HG02610 (cell line): ENCODE measurements at regions not wholly inside any gene's neighbourhood (a gene's known extent, or its start where the extent isn't known, plus 50 kb on each side); places are given as distances from the start of the nearest gene placed in this dataset.

Source experiments
- ATAC-seq: cut with Tn5 transposase; IDR thresholded peaks from one replicate; pipeline ENCODE4 v1.9.1; 2021; ENCODE audit warnings: mild to moderate bottlenecking, moderate library complexity; ENCODE audit not compliant: unreplicated experiment

- no peak for ATAC-seq
Measured at GRCh38 chr1:109827466-109827865, 63.7 kb upstream of the EPS8L3 start.

GRCh38 chr1:109826930-109827349 lies 63.2 kb upstream of the EPS8L3 start:
- ATAC-seq, result no peak

- no peak for ATAC-seq
Measured at GRCh38 chr1:109826446-109826845, 62.7 kb upstream of the EPS8L3 start.

- ATAC-seq, result no peak
Measured at GRCh38 chr1:109824349-109825115, 60.8 kb upstream of the EPS8L3 start.

GRCh38 chr1:109823543-109824348 lies 60.0 kb upstream of the EPS8L3 start:
- no peak for ATAC-seq

- no peak for ATAC-seq
Measured at GRCh38 chr1:109822749-109823542, 59.2 kb upstream of the EPS8L3 start.

GRCh38 chr1:109821831-109822745 lies 58.4 kb upstream of the EPS8L3 start:
- no peak for ATAC-seq

- no peak for ATAC-seq
Measured at GRCh38 chr1:109821221-109821669, 57.5 kb upstream of the EPS8L3 start.

- ATAC-seq, result no peak
Measured at GRCh38 chr1:109819906-109820305, 56.2 kb upstream of the EPS8L3 start.

- ATAC-seq, result no peak
Measured at GRCh38 chr1:109818988-109819764, 55.5 kb upstream of the EPS8L3 start.

GRCh38 chr1:109818271-109818987 lies 54.7 kb upstream of the EPS8L3 start:
- no peak for ATAC-seq

- ATAC-seq, result no peak
Measured at GRCh38 chr1:109817881-109818270, 54.2 kb upstream of the EPS8L3 start.

- ATAC-seq, result no peak
Measured at GRCh38 chr1:109816975-109817535, 53.3 kb upstream of the EPS8L3 start.

- ATAC-seq, result peak; percentile 96
Measured at GRCh38 chr1:109816175-109816811, 52.6 kb upstream of the EPS8L3 start.

- ATAC-seq, result no peak
Measured at GRCh38 chr1:109815809-109816174, 52.1 kb upstream of the EPS8L3 start.

GRCh38 chr1:109814993-109815786 lies 51.5 kb upstream of the EPS8L3 start:
- ATAC-seq, result no peak

GRCh38 chr1:109814223-109814622 lies 50.5 kb upstream of the EPS8L3 start:
- ATAC-seq, result no peak
